H9 (cell line): ENCODE measurements at regions not wholly inside any gene's neighbourhood (a gene's known extent, or its start where the extent isn't known, plus 50 kb on each side); places are given as distances from the start of the nearest gene placed in this dataset.
A peak's percentile ranks its signal among the peaks of the same experiment; 100 is the strongest.

Experiments used
- DNase-seq: peaks from one replicate; pipeline ENCODE4 v3.0.0-alpha.2; 2017
- H2AFZ ChIP-seq: one replicate; pipeline ENCODE4 v1.6.1; 2013; ENCODE audit warnings: mild to moderate bottlenecking, low read length, control low read depth, moderate library complexity
- H2AK5ac ChIP-seq: 2 replicates; pipeline ENCODE4 v1.6.1; 2013; ENCODE audit warnings: low read length, control low read depth, mixed read lengths; ENCODE audit not compliant: insufficient read length
- H2BK120ac ChIP-seq: one replicate; pipeline ENCODE4 v1.6.1; 2013; ENCODE audit warnings: low read depth, mild to moderate bottlenecking, low read length, control low read depth, inconsistent platforms; ENCODE audit not compliant: poor library complexity, severe bottlenecking
- H2BK12ac ChIP-seq: 2 replicates; pipeline ENCODE4 v1.6.1; 2013; ENCODE audit warnings: low read length, control low read depth, mixed read lengths, low read depth; ENCODE audit not compliant: insufficient read length
- H2BK15ac ChIP-seq: 2 replicates; pipeline ENCODE4 v1.6.1; 2013; ENCODE audit warnings: low read depth, low read length, control low read depth
- H2BK20ac ChIP-seq: one replicate; pipeline ENCODE4 v1.6.1; 2013; ENCODE audit warnings: low read depth, mild to moderate bottlenecking, low read length, control low read depth, inconsistent platforms; ENCODE audit not compliant: poor library complexity, severe bottlenecking
- H2BK5ac ChIP-seq: 2 replicates; pipeline ENCODE4 v1.6.1; 2013; ENCODE audit warnings: low read length, control low read depth, mixed read lengths; ENCODE audit not compliant: insufficient read length
- H3K14ac ChIP-seq: 2 replicates; pipeline ENCODE4 v1.6.1; 2013; ENCODE audit warnings: low read length, control low read depth; ENCODE audit not compliant: insufficient read depth
- H3K18ac ChIP-seq: 2 replicates; pipeline ENCODE4 v1.6.1; 2013; ENCODE audit warnings: low read depth, mild to moderate bottlenecking, mixed read lengths, low read length, control low read depth; ENCODE audit not compliant: insufficient read length
- H3K23ac ChIP-seq: 2 replicates; pipeline ENCODE4 v1.6.1; 2013; ENCODE audit warnings: low read length, control low read depth, mixed read lengths, low read depth; ENCODE audit not compliant: insufficient read length
- H3K23me2 ChIP-seq: 2 replicates; pipeline ENCODE4 v1.6.1; 2013; ENCODE audit warnings: low read depth, mild to moderate bottlenecking, mixed read lengths, low read length, control low read depth; ENCODE audit not compliant: insufficient read length, poor library complexity, severe bottlenecking
- H3K27ac ChIP-seq: 2 replicates; pipeline ENCODE4 v1.5.1; 2013; ENCODE audit warnings: low read length, control low read depth, mixed read lengths, low read depth; ENCODE audit not compliant: insufficient read length
- H3K27me3 ChIP-seq: 2 replicates; pipeline ENCODE4 v1.6.1; 2013; ENCODE audit warnings: low read length, control low read depth, inconsistent platforms; ENCODE audit not compliant: insufficient read depth
- H3K4ac ChIP-seq: 2 replicates; pipeline ENCODE4 v1.6.1; 2013; ENCODE audit warnings: low read depth, mild to moderate bottlenecking, control low read depth, inconsistent platforms, low read length, moderate library complexity
- H3K4me1 ChIP-seq: 2 replicates; pipeline ENCODE4 v1.6.1; 2013; ENCODE audit warnings: low read length, control low read depth, inconsistent platforms; ENCODE audit not compliant: insufficient read depth
- H3K4me2 ChIP-seq: 2 replicates; pipeline ENCODE4 v1.6.1; 2013; ENCODE audit warnings: low read length, control low read depth, mixed read lengths; ENCODE audit not compliant: insufficient read length, insufficient read depth
- H3K56ac ChIP-seq: 2 replicates; pipeline ENCODE4 v1.6.1; 2013; ENCODE audit warnings: low read depth, mild to moderate bottlenecking, mixed read lengths, low read length, control low read depth; ENCODE audit not compliant: insufficient read length
- H3K79me1 ChIP-seq: 2 replicates; pipeline ENCODE4 v1.6.1; 2013; ENCODE audit warnings: low read depth, mild to moderate bottlenecking, moderate library complexity, low read length, control low read depth, inconsistent platforms; ENCODE audit not compliant: insufficient read depth, poor library complexity, severe bottlenecking
- H3K79me2 ChIP-seq: 2 replicates; pipeline ENCODE4 v1.6.1; 2013; ENCODE audit warnings: low read length, control low read depth, inconsistent platforms; ENCODE audit not compliant: insufficient read depth
- H3K9ac ChIP-seq: 2 replicates; pipeline ENCODE4 v1.6.1; 2013; ENCODE audit warnings: low read length, control low read depth, mixed read lengths; ENCODE audit not compliant: insufficient read length; ENCODE audit errors: extremely low read depth
- H3K9me3 ChIP-seq: one replicate; pipeline ENCODE4 v1.6.1; 2013; ENCODE audit warnings: low read depth, low read length, inconsistent platforms; ENCODE audit not compliant: control insufficient read depth
- H3T11ph ChIP-seq: one replicate; pipeline ENCODE4 v1.6.1; 2013; ENCODE audit warnings: mild to moderate bottlenecking, low read length, control low read depth, inconsistent platforms
- H4K20me1 ChIP-seq: one replicate; pipeline ENCODE4 v1.6.1; 2013; ENCODE audit not compliant: control insufficient read depth, insufficient read length, insufficient read depth
- H4K5ac ChIP-seq: 2 replicates; pipeline ENCODE4 v1.6.1; 2013; ENCODE audit warnings: low read depth, mild to moderate bottlenecking, mixed read lengths, low read length, control low read depth; ENCODE audit not compliant: insufficient read length
- H4K8ac ChIP-seq: replicated peaks from 2 replicates; pipeline ENCODE4 v1.6.1; 2013; ENCODE audit warnings: low read length, control low read depth, mixed read lengths, low read depth; ENCODE audit not compliant: insufficient read length
- H4K91ac ChIP-seq: 2 replicates; pipeline ENCODE4 v1.6.1; 2013; ENCODE audit warnings: low read depth, mild to moderate bottlenecking, moderate library complexity, mixed read lengths, low read length, control low read depth; ENCODE audit not compliant: insufficient read length
- H3K27ac Mint-ChIP-seq, 3 experiments: 2 replicates in 2 of 3; 3 replicates in 1 of 3; pipeline ENCODE4 v1.8.0; 2020 to 2021; ENCODE audit warnings: mixed read lengths in 3 of 3, mild to moderate bottlenecking in 1 of 3, moderate library complexity in 1 of 3
- H3K27me3 Mint-ChIP-seq: 2 replicates; pipeline ENCODE4 v1.8.0; 2021; ENCODE audit warnings: low read depth, mild to moderate bottlenecking, moderate library complexity, mixed read lengths
- H3K36me3 Mint-ChIP-seq, 3 experiments: 2 replicates in 2 of 3; 3 replicates in 1 of 3; pipeline ENCODE4 v1.8.0; 2020 to 2021; ENCODE audit warnings: low read depth in 3 of 3, mixed read lengths in 3 of 3; ENCODE audit not compliant: insufficient read depth in 1 of 3
- H3K4me1 Mint-ChIP-seq, 2 experiments: 2 replicates each; pipeline ENCODE4 v1.8.0; 2020; ENCODE audit warnings: mixed read lengths in 2 of 2
- H3K4me3 Mint-ChIP-seq, 2 experiments: 2 replicates in 1 of 2; 3 replicates in 1 of 2; pipeline ENCODE4 v1.8.0; 2020 to 2021; ENCODE audit warnings: mild to moderate bottlenecking in 2 of 2, mixed read lengths in 2 of 2, moderate library complexity in 1 of 2
- H3K9me3 Mint-ChIP-seq, 2 experiments: 2 replicates in 1 of 2; 3 replicates in 1 of 2; pipeline ENCODE4 v1.8.0; 2020; ENCODE audit warnings: mild to moderate bottlenecking in 2 of 2, mixed read lengths in 2 of 2, moderate library complexity in 1 of 2
- WGBS: extraction: QIAGEN DNeasy Blood & Tissue Kit; methylation state at CpG from one replicate; pipeline ENCODE4 v1.1.7; 2013; ENCODE audit warnings: missing lambda C conversion rate, low lambda C conversion rate, mixed read lengths; ENCODE audit not compliant: insufficient read length; ENCODE audit errors: extremely low coverage; 5-methylcytosine and 5-hydroxymethylcytosine counted together
- TF ChIP-seq, protein P1 (sequence below): fragments of 200-600 bp; sonication (generic); conservative IDR thresholded peaks from 3 replicates; pipeline ENCODE4 v1.8.0; 2021; ENCODE audit warnings: antibody characterized with exemption, mild to moderate bottlenecking

DNA sequence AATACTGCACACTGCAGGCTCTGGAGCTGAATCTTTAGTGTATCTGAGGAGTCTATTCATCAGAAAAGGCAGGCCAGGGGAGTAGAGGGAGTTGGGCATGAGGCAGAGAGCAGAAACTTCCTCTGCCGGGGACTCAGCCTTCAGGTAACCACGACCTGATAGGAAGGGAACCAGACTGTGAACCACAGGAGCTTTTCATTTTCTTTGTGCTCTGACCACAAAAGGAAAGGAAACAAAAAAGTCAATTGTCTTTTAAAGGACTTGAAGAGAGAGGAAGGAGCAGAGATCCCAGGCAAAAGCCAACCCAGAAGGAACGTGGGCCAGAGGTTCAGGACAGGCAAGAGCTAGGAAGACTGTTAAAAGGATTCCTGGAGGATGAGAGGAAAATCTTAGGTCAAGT is 573.3 kb downstream of the EPHB1 start:
- Histone ChIP-seq H3K14ac (no peak overlapping the region), H3K23me2 (no peaks in the 10 kb centered on the region), H2BK20ac (no peak overlapping the region), H3T11ph (no peak overlapping the region), H3K9ac (no peak overlapping the region), H4K5ac (no peak overlapping the region), H3K79me2 (no peaks in the 10 kb centered on the region), H2AK5ac (no peak overlapping the region), H3K4me2 (no peak overlapping the region), H3K79me1 (no peaks in the 10 kb centered on the region), H2AFZ (no peak overlapping the region), H3K4me1 (peaks cover 2% of the 10 kb centered on the region; the same call in 1 of the 2 replicates), H2BK15ac (no peak overlapping the region), H4K20me1 (no peaks in the 10 kb centered on the region), H4K91ac (no peak overlapping the region), H2BK5ac (no peak overlapping the region), H3K4ac (no peak overlapping the region), H3K23ac (no peak overlapping the region), H3K56ac (no peak overlapping the region), H3K9me3 (no peaks in the 10 kb centered on the region), H3K27me3 (no peaks in the 10 kb centered on the region), H2BK12ac (no peak overlapping the region), H4K8ac (no peak overlapping the region), H3K18ac (no peak overlapping the region), H3K27ac (no peak overlapping the region), H2BK120ac (no peak overlapping the region)
- TF ChIP-seq, protein P1, sequence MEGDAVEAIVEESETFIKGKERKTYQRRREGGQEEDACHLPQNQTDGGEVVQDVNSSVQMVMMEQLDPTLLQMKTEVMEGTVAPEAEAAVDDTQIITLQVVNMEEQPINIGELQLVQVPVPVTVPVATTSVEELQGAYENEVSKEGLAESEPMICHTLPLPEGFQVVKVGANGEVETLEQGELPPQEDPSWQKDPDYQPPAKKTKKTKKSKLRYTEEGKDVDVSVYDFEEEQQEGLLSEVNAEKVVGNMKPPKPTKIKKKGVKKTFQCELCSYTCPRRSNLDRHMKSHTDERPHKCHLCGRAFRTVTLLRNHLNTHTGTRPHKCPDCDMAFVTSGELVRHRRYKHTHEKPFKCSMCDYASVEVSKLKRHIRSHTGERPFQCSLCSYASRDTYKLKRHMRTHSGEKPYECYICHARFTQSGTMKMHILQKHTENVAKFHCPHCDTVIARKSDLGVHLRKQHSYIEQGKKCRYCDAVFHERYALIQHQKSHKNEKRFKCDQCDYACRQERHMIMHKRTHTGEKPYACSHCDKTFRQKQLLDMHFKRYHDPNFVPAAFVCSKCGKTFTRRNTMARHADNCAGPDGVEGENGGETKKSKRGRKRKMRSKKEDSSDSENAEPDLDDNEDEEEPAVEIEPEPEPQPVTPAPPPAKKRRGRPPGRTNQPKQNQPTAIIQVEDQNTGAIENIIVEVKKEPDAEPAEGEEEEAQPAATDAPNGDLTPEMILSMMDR = no peak
- Mint-ChIP-seq H3K27me3 (no peaks in the 10 kb centered on the region), H3K9me3 (no peaks in the 10 kb centered on the region), H3K27ac (peak overlapping the region; percentile 41 to 85 (median 71); a peak in 5 of 7 replicates), H3K4me3 (no peak overlapping the region), H3K36me3 (no peaks in the 10 kb centered on the region; a peak in 1 of 7 replicates), H3K4me1 (peaks cover 5 to 23% of the 10 kb centered on the region in 2 experiments)
- DNase-seq = peak; percentile 38
- WGBS = no CpG with 5 or more reads among the region's 3 CpGs
